OCI-LY3 (cell line): ENCODE measurements at regions not wholly inside any gene's neighbourhood (a gene's known extent, or its start where the extent isn't known, plus 50 kb on each side); places are given as distances from the start of the nearest gene placed in this dataset.

Experiments
- H2AFZ ChIP-seq: fragments of 200-600, 300-600 bp; shearing (Covaris generic); 2 replicates; pipeline ENCODE4 v1.6.0; 2014; ENCODE audit warnings: antibody characterized with exemption, low read depth, low read length
- H3K27ac ChIP-seq: fragments of 200-600, 300-600 bp; sonication (generic); 2 replicates; pipeline ENCODE4 v1.5.1; 2014; ENCODE audit warnings: mild to moderate bottlenecking, low read length, moderate library complexity, mixed read lengths
- H3K27me3 ChIP-seq: fragments of 200-600, 300-600 bp; sonication (generic); 2 replicates; pipeline ENCODE4 v1.6.1; 2014; ENCODE audit warnings: low read depth, low read length, mixed read lengths
- H3K36me3 ChIP-seq: fragments of 200-600, 300-600 bp; sonication (generic); replicated peaks from 2 replicates; pipeline ENCODE3; 2014; ENCODE audit warnings: low read depth, low read length, mixed read lengths
- H3K4me1 ChIP-seq: fragments of 300-600, 200-600 bp; sonication (generic); 2 replicates; pipeline ENCODE4 v1.6.1; 2014; ENCODE audit warnings: low read length, mixed read lengths
- H3K4me2 ChIP-seq: fragments of 200-600, 300-600 bp; sonication (generic); 2 replicates; pipeline ENCODE4 v1.6.1; 2014; ENCODE audit warnings: low read length, mixed read lengths
- H3K4me3 ChIP-seq: fragments of 300-600, 200-600 bp; sonication (generic); 2 replicates; pipeline ENCODE4 v1.5.1; 2014; ENCODE audit warnings: antibody characterized with exemption, mild to moderate bottlenecking, low read length, moderate library complexity
- H3K79me2 ChIP-seq: fragments of 300-600, 200-600 bp; shearing (Covaris generic); 2 replicates; pipeline ENCODE4 v1.6.1; 2014; ENCODE audit warnings: mild to moderate bottlenecking, low read length, mixed read lengths
- H3K9ac ChIP-seq: fragments of 300-600, 200-600 bp; shearing (Covaris generic); 2 replicates; pipeline ENCODE4 v1.6.0; 2014; ENCODE audit warnings: mild to moderate bottlenecking, low read length, moderate library complexity
- H3K9me3 ChIP-seq: fragments of 200-600, 300-600 bp; shearing (Covaris generic); 2 replicates; pipeline ENCODE4 v1.6.1; 2014; ENCODE audit warnings: low read length, mixed read lengths; ENCODE audit not compliant: insufficient read depth
- H4K20me1 ChIP-seq: fragments of 200-600, 300-600 bp; sonication (generic); 2 replicates; pipeline ENCODE4 v1.6.1; 2016; ENCODE audit warnings: low read length, mixed read lengths; ENCODE audit not compliant: insufficient read depth
- EZH2phosphoT487 ChIP-seq: fragments of 200-600 bp; shearing (Covaris generic); IDR thresholded peaks from 2 replicates; pipeline ENCODE4 v1.6.1; 2018; ENCODE audit warnings: antibody characterized with exemption, mixed run types, low read depth
- TF ChIP-seq, protein P1 (sequence below): fragments of 200-600, 300-600 bp; sonication (generic); IDR thresholded peaks from 2 replicates; pipeline ENCODE4 v1.5.1; 2014; ENCODE audit warnings: antibody characterized with exemption, low read length, low read depth

DNA sequence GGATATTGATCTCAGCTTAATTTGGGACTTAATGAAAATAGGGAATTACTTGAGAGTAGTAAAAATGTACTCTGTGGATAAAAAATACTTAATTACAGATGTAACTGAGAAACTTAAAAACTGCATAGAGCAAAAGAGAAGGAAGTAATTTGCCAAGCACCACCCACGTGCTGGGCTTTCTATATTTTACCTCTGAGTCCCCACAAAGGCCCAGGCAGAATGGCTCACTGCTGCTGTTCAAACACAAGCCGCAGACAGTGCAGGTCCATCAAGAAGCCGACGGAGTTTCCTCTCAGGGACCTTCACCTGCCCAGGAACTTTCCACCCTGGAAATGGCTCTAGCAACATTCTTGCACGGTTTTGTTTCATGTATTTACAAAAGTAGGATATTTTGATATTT lies 77.2 kb upstream of the TRPM1 start:
- Histone ChIP-seq H4K20me1 (no peaks in the 10 kb centered on the region), H3K79me2 (no peaks in the 10 kb centered on the region), H3K4me3 (no peak overlapping the region), H3K9me3 (peaks cover 16% of the 10 kb centered on the region), H3K27me3 (no peaks in the 10 kb centered on the region), H3K4me2 (no peak overlapping the region), H2AFZ (no peak overlapping the region), H3K36me3 (no peaks in the 10 kb centered on the region), H3K9ac (no peak overlapping the region), H3K4me1 (peaks cover 5% of the 10 kb centered on the region; the same call in 1 of the 2 replicates), H3K27ac (no peak overlapping the region)
- TF ChIP-seq, protein P1, sequence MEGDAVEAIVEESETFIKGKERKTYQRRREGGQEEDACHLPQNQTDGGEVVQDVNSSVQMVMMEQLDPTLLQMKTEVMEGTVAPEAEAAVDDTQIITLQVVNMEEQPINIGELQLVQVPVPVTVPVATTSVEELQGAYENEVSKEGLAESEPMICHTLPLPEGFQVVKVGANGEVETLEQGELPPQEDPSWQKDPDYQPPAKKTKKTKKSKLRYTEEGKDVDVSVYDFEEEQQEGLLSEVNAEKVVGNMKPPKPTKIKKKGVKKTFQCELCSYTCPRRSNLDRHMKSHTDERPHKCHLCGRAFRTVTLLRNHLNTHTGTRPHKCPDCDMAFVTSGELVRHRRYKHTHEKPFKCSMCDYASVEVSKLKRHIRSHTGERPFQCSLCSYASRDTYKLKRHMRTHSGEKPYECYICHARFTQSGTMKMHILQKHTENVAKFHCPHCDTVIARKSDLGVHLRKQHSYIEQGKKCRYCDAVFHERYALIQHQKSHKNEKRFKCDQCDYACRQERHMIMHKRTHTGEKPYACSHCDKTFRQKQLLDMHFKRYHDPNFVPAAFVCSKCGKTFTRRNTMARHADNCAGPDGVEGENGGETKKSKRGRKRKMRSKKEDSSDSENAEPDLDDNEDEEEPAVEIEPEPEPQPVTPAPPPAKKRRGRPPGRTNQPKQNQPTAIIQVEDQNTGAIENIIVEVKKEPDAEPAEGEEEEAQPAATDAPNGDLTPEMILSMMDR: no peak
- no peak for TF ChIP-seq EZH2phosphoT487

DNA sequence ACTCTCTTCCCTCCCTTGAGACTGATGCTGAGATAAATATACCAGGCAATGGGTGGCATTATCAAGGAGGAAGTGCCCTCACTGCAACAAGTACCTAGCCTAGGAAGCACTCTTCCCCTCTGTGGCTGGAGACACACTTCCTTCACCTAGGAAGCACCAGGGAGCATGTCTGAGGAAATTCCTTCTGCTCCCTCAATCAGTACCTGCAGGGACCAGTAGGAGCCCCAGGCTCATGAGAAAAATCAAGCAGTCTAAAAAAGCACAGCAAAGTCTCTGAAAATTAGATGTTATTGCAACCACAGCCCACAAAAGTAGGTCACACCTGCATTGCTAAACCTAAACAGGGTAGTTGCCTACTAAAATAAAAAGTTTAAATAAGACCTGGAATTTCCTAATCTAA lies 78.2 kb upstream of the TRPM1 start:
- TF ChIP-seq, protein P1: no peak
- TF ChIP-seq EZH2phosphoT487: no peak
- Histone ChIP-seq H3K4me1 (no peaks in the 10 kb centered on the region), H2AFZ (no peak overlapping the region)

DNA sequence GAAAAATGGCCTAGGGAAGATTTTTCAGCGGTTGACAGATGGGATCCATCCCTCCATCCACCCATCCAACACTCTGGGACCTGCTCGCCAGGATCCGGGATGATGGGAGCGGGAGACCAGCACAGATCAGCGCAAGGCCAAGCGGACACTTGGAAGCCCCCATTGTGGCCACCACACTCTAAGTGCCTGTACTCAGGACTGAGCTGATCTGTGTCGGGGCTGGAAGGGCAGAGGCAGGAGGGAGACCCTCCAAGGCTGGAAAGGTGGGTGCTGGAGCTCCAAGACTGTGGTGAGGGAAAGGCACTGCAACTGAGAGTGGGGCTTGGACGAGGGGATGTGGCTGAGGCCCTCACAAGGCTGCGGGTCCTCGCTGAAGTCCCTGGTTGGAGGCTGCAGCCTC lies 91.8 kb upstream of the TRPM1 start:
- H3K27ac ChIP-seq: no peak overlapping the region
- no peak overlapping the region for H3K4me3 ChIP-seq
- no peaks in the 10 kb centered on the region for H3K27me3 ChIP-seq
- no peak overlapping the region for H3K4me2 ChIP-seq
- H3K36me3 ChIP-seq: no peaks in the 10 kb centered on the region
- 0 out of 2 replicates have a peak, but pooled peaks cover 9% of the 10 kb centered on the region for H3K9me3 ChIP-seq
- peaks cover 13% of the 10 kb centered on the region for H3K4me1 ChIP-seq
- H3K79me2 ChIP-seq: no peaks in the 10 kb centered on the region
- no peak for TF ChIP-seq EZH2phosphoT487
- TF ChIP-seq, protein P1: no peak
- no peak overlapping the region for H3K9ac ChIP-seq
- H4K20me1 ChIP-seq: no peaks in the 10 kb centered on the region
- no peak overlapping the region for H2AFZ ChIP-seq

More for the DNA sequence above, 78.2 kb upstream of the TRPM1 start:
- no peak overlapping the region for H3K27ac ChIP-seq
- no peaks in the 10 kb centered on the region for H3K79me2 ChIP-seq
- no peak overlapping the region for H3K4me2 ChIP-seq
- H3K36me3 ChIP-seq: no peaks in the 10 kb centered on the region
- no peaks in the 10 kb centered on the region for H3K27me3 ChIP-seq
- H4K20me1 ChIP-seq: no peaks in the 10 kb centered on the region
- H3K9me3 ChIP-seq: peaks cover 16% of the 10 kb centered on the region
- no peak overlapping the region for H3K4me3 ChIP-seq
- H3K9ac ChIP-seq: no peak overlapping the region

DNA sequence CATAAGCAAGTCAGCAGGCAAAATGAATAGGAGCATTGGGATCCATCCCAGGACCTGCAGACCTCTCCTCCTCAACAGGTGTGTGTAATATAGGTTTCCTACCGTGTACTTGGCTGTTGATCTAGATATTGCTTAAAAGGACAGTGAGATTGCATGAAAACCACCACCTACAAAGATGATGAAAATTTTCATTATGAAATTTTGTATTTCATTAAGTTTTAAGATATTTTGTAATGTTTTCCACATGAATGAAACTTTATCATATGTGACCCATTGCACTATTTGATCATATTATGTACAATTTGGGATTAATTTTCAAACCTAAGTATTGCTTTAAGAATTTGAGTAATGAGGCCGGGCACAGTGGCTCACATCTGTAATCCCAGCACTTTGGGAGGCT lies 94.3 kb upstream of the TRPM1 start:
- H3K4me2 ChIP-seq: no peak overlapping the region
- H3K27me3 ChIP-seq: no peaks in the 10 kb centered on the region
- no peaks in the 10 kb centered on the region for H3K79me2 ChIP-seq
- H3K27ac ChIP-seq: no peak overlapping the region
- peaks cover 39% of the 10 kb centered on the region for H3K4me1 ChIP-seq
- TF ChIP-seq, protein P1: no peak
- TF ChIP-seq EZH2phosphoT487: no peak
- no peaks in the 10 kb centered on the region for H3K9me3 ChIP-seq
- no peaks in the 10 kb centered on the region for H3K36me3 ChIP-seq
- no peaks in the 10 kb centered on the region for H4K20me1 ChIP-seq
- no peak overlapping the region for H2AFZ ChIP-seq
- H3K9ac ChIP-seq: no peak overlapping the region
- H3K4me3 ChIP-seq: no peak overlapping the region
